Gastroesophageal sphincter (tissue), 3 donors: ENCODE measurements at regions not wholly inside any gene's neighbourhood (a gene's known extent, or its start where the extent isn't known, plus 50 kb on each side); places are given as distances from the start of the nearest gene placed in this dataset.

Source experiments
- EP300 ChIP-seq: sonication (generic); formaldehyde crosslinking; IDR thresholded peaks from one replicate; pipeline ENCODE4 v1.6.1; 2017; ENCODE audit warnings: antibody characterized with exemption, mild to moderate bottlenecking
- POLR2A ChIP-seq, 2 donors: fragments of 450-650 bp; IDR thresholded peaks; one replicate each; pipeline ENCODE4 v1.6.1; 2017; ENCODE audit warnings: antibody characterized with exemption in 2 of 2, mild to moderate bottlenecking in 2 of 2, moderate library complexity in 1 of 2
- POLR2AphosphoS5 ChIP-seq: sonication (generic); formaldehyde crosslinking; IDR thresholded peaks from one replicate; pipeline ENCODE4 v1.6.1; 2017; ENCODE audit warnings: antibody characterized with exemption
- TF ChIP-seq, protein P1 (sequence below), 4 experiments: fragments of 200-600 bp in 2 of 4; fragments of 450-650 bp in 2 of 4; sonication (generic) in 1 of 4; IDR thresholded peaks; one replicate each; pipeline ENCODE4 v1.5.1; 2017 to 2019; ENCODE audit warnings: antibody characterized with exemption in 4 of 4, mild to moderate bottlenecking in 2 of 4, moderate library complexity in 2 of 4

DNA sequence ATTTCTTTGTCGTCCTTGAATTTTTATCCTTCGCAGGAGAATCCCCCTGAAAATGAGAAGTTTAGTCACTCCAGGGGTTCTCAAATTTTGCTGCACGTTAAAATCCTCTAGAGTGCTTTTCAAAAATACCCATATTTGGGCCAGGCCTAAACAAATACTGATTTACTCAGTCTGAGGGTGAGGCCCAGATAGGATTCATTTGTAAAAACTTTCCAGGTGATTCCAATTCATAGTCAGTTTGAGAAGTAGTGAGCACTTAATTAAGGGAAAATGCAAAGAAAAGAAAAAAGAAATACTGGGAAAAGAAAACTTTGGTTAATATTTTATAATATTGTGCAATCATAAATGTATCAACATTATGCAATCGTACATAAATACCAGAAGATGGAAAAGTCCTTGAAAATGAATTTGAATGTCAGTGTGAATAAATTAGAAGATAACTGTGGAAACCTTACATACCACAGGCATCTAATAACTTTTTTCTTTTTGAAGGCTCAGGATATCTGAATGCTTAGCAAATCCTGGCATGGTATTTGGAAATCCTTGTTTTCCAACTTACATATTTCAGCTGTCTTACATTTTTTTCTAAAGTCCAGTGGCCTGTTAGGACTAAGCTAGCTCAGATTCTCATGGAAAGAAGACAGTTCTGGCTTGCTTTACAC lies 116.5 kb upstream of the DAPK1 start:
- TF ChIP-seq POLR2A (IDR thresholded peaks at IDR 0.05) (no peak), POLR2AphosphoS5 (no peak), EP300 (no peak)
- TF ChIP-seq, protein P1, sequence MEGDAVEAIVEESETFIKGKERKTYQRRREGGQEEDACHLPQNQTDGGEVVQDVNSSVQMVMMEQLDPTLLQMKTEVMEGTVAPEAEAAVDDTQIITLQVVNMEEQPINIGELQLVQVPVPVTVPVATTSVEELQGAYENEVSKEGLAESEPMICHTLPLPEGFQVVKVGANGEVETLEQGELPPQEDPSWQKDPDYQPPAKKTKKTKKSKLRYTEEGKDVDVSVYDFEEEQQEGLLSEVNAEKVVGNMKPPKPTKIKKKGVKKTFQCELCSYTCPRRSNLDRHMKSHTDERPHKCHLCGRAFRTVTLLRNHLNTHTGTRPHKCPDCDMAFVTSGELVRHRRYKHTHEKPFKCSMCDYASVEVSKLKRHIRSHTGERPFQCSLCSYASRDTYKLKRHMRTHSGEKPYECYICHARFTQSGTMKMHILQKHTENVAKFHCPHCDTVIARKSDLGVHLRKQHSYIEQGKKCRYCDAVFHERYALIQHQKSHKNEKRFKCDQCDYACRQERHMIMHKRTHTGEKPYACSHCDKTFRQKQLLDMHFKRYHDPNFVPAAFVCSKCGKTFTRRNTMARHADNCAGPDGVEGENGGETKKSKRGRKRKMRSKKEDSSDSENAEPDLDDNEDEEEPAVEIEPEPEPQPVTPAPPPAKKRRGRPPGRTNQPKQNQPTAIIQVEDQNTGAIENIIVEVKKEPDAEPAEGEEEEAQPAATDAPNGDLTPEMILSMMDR (IDR thresholded peaks at IDR 0.05) = no peak
